Choroid plexus epithelial cell (primary cell): ENCODE measurements at regions not wholly inside any gene's neighbourhood (a gene's known extent, or its start where the extent isn't known, plus 50 kb on each side); places are given as distances from the start of the nearest gene placed in this dataset.

ENCODE experiments used
- DNase-seq: peaks from one replicate; pipeline ENCODE4 v3.0.0-alpha.2; 2010; ENCODE audit warnings: low read depth
- H3K4me3 ChIP-seq: 2 replicates; pipeline ENCODE4 v1.5.1; 2011; ENCODE audit warnings: low read depth, mild to moderate bottlenecking, control low read depth, low read length, moderate library complexity
- TF ChIP-seq, protein P1 (sequence below): conservative IDR thresholded peaks from 2 replicates; pipeline ENCODE4 v1.5.1; 2011; ENCODE audit warnings: low read depth, mild to moderate bottlenecking, control low read depth, inconsistent platforms, low read length, moderate library complexity

- TF ChIP-seq, protein P1, sequence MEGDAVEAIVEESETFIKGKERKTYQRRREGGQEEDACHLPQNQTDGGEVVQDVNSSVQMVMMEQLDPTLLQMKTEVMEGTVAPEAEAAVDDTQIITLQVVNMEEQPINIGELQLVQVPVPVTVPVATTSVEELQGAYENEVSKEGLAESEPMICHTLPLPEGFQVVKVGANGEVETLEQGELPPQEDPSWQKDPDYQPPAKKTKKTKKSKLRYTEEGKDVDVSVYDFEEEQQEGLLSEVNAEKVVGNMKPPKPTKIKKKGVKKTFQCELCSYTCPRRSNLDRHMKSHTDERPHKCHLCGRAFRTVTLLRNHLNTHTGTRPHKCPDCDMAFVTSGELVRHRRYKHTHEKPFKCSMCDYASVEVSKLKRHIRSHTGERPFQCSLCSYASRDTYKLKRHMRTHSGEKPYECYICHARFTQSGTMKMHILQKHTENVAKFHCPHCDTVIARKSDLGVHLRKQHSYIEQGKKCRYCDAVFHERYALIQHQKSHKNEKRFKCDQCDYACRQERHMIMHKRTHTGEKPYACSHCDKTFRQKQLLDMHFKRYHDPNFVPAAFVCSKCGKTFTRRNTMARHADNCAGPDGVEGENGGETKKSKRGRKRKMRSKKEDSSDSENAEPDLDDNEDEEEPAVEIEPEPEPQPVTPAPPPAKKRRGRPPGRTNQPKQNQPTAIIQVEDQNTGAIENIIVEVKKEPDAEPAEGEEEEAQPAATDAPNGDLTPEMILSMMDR = no peak
- no peak for DNase-seq
- H3K4me3 ChIP-seq = no peak overlapping the region
Observed at GRCh38 chr1:14017531-14017961, 317.6 kb downstream of the PRDM2 start.

- H3K4me3 ChIP-seq = no peak overlapping the region
- no peak for DNase-seq
- TF ChIP-seq, protein P1 = no peak
Observed at GRCh38 chr1:14019461-14019860, 319.5 kb downstream of the PRDM2 start.

- no peak for DNase-seq
- no peak overlapping the region for H3K4me3 ChIP-seq
- TF ChIP-seq, protein P1 = no peak
Observed at GRCh38 chr1:14020006-14020405, 320.0 kb downstream of the PRDM2 start.

DNA sequence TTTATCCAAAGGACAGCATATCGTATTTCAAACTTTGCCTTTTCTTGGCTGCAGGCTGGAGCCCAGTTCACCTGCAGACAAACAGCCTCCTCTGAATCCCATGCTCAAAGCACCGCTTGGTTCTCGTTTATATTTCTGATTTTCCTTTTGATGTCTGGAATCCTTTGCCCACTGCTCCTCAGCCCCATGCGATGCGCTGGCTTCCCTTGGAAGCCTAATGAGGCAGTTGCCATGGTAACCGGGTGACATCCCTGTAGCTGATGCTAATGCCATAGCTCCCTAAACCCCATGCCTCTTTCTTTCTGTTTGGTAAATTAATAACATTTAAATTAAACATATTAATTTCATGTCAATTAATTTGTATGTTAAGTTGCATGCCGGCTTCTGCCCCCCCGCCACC, 327.1 kb downstream of the PRDM2 start:
- no peak overlapping the region for H3K4me3 ChIP-seq
- TF ChIP-seq, protein P1 = no peak
- DNase-seq = no peak

DNA sequence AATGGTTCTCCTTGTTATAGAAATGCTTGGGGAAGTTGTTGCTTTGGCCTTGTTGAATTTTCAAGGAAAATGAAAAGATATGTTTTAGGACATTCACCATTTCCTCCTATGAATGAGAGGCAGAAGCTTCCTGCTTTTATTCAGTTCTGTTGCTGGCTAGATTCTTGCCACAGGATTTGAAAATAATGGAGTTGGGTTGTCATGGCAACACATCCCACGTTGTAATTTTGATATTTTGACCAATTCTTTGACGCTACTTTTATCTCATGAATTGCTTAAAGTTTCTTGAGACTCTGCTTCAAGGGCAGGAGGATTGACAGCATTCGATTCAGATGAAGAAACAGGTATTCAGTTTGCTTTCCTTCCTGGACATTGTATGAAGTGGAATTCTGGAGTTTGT, 331.5 kb downstream of the PRDM2 start:
- H3K4me3 ChIP-seq = no peak overlapping the region
- DNase-seq = no peak
- TF ChIP-seq, protein P1 = no peak

GRCh38 chr1:14034506-14034905, 334.5 kb downstream of the PRDM2 start:
- TF ChIP-seq, protein P1 = no peak
- H3K4me3 ChIP-seq = no peak overlapping the region
- no peak for DNase-seq

DNA sequence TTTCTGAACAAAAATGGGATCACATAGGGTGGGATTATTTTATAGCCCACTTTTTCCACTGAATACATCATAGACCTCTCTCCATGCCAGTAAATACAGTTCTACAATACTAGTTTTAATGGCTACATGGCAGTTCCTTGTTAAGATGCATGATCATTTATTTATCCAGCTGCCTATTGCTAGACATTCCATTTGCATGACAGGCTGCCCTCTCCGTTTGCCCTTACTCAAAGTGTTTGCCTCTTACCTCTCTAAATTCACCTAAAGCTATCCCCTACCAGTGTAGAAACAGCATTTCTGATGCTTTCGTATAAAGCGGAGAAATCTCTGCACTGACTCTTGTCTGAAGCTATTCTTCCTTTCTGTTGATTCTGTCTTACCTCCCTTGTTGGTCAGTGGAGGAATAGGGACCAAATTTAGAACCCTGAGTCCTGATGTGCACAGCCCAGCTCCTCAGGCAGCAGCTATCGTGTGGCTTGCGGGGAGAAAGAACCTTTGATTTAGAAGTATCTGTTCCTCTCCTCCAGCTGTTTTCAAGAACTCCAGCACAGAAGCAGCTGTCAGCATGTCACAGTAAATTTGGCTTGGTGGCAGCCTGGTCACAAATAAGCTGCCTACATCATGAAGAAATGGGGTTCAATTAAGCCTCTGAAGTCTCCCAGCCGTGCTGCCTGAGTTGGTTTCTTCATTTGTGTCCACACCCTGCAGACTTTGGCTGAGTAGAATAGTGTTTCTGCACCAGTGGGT, 337.3 kb downstream of the PRDM2 start:
- no peak overlapping the region for H3K4me3 ChIP-seq
- TF ChIP-seq, protein P1 = no peak
- peak; percentile 4 for DNase-seq
